HEK293 (cell line): ENCODE measurements at regions not wholly inside any gene's neighbourhood (a gene's known extent, or its start where the extent isn't known, plus 50 kb on each side); places are given as distances from the start of the nearest gene placed in this dataset.

ENCODE experiments used
- ATF2 ChIP-seq: fragments of 450-650 bp; formaldehyde crosslinking; IDR thresholded peaks from 2 replicates; pipeline ENCODE4 v1.5.1; 2016; ENCODE audit warnings: missing biosample characterization, missing genetic modification characterization, low read depth
- CTCF ChIP-seq: fragments of 450-650 bp; formaldehyde crosslinking; IDR thresholded peaks from 2 replicates; pipeline ENCODE4 v1.5.1; 2016; ENCODE audit warnings: missing biosample characterization, missing genetic modification characterization
- GLI4 ChIP-seq: fragments of 450-650 bp; formaldehyde crosslinking; IDR thresholded peaks from 2 replicates; pipeline ENCODE4 v1.5.1; 2016; ENCODE audit warnings: missing biosample characterization, missing genetic modification characterization
- MYNN ChIP-seq: fragments of 450-650 bp; formaldehyde crosslinking; IDR thresholded peaks from 2 replicates; pipeline ENCODE4 v1.5.1; 2016; ENCODE audit warnings: missing biosample characterization, missing genetic modification characterization, borderline replicate concordance
- YY1 ChIP-seq: fragments of 450-650 bp; formaldehyde crosslinking; IDR thresholded peaks from 2 replicates; pipeline ENCODE4 v1.5.1; 2018; ENCODE audit warnings: missing biosample characterization, missing genetic modification characterization
- ZBTB8A ChIP-seq: fragments of 450-650 bp; formaldehyde crosslinking; IDR thresholded peaks from 2 replicates; pipeline ENCODE4 v1.5.1; 2016; ENCODE audit warnings: missing biosample characterization, missing genetic modification characterization
- ZNF354C ChIP-seq: fragments of 450-650 bp; formaldehyde crosslinking; IDR thresholded peaks from 2 replicates; pipeline ENCODE4 v1.5.1; 2016; ENCODE audit warnings: missing biosample characterization, missing genetic modification characterization, low read depth, borderline replicate concordance
- ZNF423 ChIP-seq: fragments of 450-650 bp; formaldehyde crosslinking; IDR thresholded peaks from 2 replicates; pipeline ENCODE4 v1.5.1; 2016; ENCODE audit warnings: missing biosample characterization, missing genetic modification characterization
- ZNF830 ChIP-seq: fragments of 450-650 bp; IDR thresholded peaks from 2 replicates; pipeline ENCODE4 v1.5.0; 2018; ENCODE audit warnings: missing biosample characterization, missing genetic modification characterization, low read depth, mild to moderate bottlenecking, moderate library complexity
- TF ChIP-seq, protein P1 (sequence below): fragments of 450-650 bp; formaldehyde crosslinking; IDR thresholded peaks from 2 replicates; pipeline ENCODE4 v1.5.1; 2016; ENCODE audit warnings: missing biosample characterization, missing genetic modification characterization
- TF ChIP-seq, protein P2 (sequence below): fragments of 450-650 bp; formaldehyde crosslinking; IDR thresholded peaks from 2 replicates; pipeline ENCODE4 v1.5.1; 2016; ENCODE audit warnings: missing biosample characterization, missing genetic modification characterization, borderline replicate concordance

DNA sequence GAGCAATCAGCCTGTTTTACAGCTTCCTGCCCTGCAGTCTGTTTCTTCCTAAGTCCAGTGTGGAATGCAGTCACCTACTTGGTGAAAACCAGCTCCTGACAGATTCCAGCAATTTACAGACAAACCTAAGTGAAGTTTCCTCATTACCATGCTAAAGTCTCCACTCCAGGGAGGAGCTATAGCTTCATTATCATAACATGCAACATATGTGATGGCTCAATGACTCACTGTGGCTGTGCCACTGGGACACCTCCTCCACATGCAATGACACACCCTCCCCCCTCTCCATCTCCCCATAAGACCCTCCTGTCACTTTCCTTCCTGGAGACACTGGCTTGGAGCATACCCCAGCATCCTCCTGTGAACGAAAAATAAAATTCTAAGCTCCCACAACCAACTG lies 125.2 kb downstream of the MAP3K21 start:
- TF ChIP-seq ZBTB8A (tag by site-specific recombination) (no peak), CTCF (tag by site-specific recombination) (no peak), ATF2 (tag by site-specific recombination) (no peak), YY1 (tag by site-specific recombination) (no peak), ZNF830 (no peak), ZNF354C (tag by site-specific recombination) (no peak), MYNN (tag by site-specific recombination) (no peak), ZNF423 (tag by site-specific recombination) (no peak), GLI4 (no peak)
- TF ChIP-seq, protein P1, sequence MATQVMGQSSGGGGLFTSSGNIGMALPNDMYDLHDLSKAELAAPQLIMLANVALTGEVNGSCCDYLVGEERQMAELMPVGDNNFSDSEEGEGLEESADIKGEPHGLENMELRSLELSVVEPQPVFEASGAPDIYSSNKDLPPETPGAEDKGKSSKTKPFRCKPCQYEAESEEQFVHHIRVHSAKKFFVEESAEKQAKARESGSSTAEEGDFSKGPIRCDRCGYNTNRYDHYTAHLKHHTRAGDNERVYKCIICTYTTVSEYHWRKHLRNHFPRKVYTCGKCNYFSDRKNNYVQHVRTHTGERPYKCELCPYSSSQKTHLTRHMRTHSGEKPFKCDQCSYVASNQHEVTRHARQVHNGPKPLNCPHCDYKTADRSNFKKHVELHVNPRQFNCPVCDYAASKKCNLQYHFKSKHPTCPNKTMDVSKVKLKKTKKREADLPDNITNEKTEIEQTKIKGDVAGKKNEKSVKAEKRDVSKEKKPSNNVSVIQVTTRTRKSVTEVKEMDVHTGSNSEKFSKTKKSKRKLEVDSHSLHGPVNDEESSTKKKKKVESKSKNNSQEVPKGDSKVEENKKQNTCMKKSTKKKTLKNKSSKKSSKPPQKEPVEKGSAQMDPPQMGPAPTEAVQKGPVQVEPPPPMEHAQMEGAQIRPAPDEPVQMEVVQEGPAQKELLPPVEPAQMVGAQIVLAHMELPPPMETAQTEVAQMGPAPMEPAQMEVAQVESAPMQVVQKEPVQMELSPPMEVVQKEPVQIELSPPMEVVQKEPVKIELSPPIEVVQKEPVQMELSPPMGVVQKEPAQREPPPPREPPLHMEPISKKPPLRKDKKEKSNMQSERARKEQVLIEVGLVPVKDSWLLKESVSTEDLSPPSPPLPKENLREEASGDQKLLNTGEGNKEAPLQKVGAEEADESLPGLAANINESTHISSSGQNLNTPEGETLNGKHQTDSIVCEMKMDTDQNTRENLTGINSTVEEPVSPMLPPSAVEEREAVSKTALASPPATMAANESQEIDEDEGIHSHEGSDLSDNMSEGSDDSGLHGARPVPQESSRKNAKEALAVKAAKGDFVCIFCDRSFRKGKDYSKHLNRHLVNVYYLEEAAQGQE, result no peak
- TF ChIP-seq, protein P2, sequence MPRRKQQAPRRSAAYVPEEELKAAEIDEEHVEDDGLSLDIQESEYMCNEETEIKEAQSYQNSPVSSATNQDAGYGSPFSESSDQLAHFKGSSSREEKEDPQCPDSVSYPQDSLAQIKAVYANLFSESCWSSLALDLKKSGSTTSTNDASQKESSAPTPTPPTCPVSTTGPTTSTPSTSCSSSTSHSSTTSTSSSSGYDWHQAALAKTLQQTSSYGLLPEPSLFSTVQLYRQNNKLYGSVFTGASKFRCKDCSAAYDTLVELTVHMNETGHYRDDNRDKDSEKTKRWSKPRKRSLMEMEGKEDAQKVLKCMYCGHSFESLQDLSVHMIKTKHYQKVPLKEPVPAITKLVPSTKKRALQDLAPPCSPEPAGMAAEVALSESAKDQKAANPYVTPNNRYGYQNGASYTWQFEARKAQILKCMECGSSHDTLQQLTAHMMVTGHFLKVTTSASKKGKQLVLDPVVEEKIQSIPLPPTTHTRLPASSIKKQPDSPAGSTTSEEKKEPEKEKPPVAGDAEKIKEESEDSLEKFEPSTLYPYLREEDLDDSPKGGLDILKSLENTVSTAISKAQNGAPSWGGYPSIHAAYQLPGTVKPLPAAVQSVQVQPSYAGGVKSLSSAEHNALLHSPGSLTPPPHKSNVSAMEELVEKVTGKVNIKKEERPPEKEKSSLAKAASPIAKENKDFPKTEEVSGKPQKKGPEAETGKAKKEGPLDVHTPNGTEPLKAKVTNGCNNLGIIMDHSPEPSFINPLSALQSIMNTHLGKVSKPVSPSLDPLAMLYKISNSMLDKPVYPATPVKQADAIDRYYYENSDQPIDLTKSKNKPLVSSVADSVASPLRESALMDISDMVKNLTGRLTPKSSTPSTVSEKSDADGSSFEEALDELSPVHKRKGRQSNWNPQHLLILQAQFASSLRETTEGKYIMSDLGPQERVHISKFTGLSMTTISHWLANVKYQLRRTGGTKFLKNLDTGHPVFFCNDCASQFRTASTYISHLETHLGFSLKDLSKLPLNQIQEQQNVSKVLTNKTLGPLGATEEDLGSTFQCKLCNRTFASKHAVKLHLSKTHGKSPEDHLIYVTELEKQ (tag by site-specific recombination), result no peak
